Amygdala (tissue), 56 donors: ENCODE measurements at regions not wholly inside any gene's neighbourhood (a gene's known extent, or its start where the extent isn't known, plus 50 kb on each side); places are given as distances from the start of the nearest gene placed in this dataset.
"Not testable (repeated sequence)": the region's sequence is repeated elsewhere in the genome, so short reads cannot be mapped to it uniquely, and the experiment has no call there.

Experiments used
- DNase-seq, 56 donors: peaks; one replicate each; lab custom pipeline; 2025; lab: John Stamatoyannopoulos, UW

DNA sequence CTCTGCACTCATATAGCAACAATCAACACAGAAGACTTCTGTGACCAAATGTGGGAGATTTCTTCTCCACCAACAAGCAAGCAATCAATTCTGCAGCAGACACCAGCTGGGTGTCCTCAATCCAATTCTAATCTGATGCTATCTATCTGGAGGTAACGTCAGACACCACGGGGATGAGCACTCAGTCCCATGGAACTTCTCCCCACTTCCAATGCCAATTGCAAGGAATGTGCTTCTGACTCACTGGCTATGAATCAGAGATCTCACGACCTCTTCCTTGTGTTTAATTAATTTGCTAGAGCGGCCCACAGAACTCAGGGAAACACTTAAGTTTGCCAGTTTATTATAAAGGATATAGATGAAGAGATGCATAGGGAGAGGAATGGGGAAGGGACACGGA lies 103.5 kb upstream of the SIRPG start:
- DNase-seq, result no peak

GRCh38 chr20:1758765-1759164 lies 101.2 kb upstream of the SIRPG start:
- DNase-seq, result no peak

GRCh38 chr20:1757606-1758512 lies 100.3 kb upstream of the SIRPG start:
- peak in 1 of 56 donors; percentile 15 for DNase-seq

DNA sequence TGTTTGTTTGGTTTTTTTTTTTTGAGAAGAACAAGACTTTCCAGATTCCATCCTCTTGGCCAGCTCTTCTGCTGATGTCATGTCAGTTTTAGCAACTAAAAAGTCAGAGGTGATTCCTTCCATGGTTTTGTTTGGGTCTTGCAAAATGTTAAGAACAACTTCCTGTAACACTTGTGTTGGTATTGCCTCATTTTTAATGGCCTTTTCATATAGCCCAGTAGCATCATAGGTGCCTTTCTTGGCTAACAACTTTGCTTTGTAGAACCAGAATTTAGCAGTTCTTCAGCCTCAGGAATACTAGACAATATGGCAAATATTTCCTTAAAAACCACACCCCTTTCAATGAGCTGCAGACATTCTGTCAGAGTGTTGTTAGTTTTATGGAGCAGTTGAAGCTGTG lies 99.5 kb upstream of the SIRPG start:
- DNase-seq, result no peak

DNA sequence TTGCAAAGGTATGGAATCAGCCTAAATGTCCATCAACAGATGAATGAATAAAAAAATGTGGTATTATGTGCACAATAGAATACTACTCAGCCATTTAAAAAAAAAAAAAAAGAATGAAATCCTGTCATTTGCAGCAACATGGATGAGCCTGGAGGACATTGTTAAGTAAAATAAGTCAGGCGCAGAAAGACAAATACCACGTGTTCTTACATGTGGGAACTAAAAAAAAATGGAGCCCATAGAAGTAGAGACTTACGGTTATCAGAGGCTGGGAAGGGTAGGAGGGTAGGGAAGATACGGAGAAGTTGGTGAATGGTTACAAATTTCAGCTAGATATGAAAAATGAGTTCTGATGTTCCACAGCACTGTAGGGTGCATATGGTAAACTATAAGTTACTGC lies 97.2 kb upstream of the SIRPG start:
- no peak for DNase-seq

GRCh38 chr20:1754306-1754705 lies 96.7 kb upstream of the SIRPG start:
- DNase-seq, result no peak

- DNase-seq, result no peak
Measured at GRCh38 chr20:1752045-1752444, 94.5 kb upstream of the SIRPG start.

- no peak for DNase-seq
Measured at GRCh38 chr20:1748777-1749176, 91.2 kb upstream of the SIRPG start.

DNA sequence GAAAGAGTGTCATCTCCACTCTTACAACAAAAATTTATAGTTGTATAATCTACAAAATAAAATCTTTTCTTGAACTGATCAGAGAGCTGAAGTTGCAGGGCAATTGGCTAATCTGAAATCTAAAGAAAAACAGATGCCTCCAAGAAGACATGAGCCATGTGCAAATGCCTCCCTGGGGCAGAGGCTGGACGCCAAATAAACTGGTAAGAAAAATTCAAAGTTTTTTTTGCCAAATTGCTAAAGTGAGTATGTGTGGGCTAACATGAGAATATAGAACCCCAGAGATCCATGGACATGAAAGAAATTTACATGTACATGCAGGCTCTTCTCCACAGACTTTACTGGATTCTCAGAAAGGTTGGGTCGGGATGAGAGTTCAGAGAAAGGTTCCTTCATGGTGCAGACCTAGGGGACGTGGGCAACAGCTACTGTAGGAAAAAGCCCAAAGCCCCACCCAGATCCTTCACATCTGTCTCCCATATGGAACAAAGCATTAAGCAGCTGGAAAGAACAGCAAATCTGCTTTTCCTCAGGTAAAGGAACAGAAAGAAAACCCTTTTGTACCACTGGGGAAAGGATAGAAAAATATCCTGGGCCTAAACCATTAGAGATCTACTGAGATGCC lies 90.5 kb upstream of the SIRPG start:
- no peak for DNase-seq

DNA sequence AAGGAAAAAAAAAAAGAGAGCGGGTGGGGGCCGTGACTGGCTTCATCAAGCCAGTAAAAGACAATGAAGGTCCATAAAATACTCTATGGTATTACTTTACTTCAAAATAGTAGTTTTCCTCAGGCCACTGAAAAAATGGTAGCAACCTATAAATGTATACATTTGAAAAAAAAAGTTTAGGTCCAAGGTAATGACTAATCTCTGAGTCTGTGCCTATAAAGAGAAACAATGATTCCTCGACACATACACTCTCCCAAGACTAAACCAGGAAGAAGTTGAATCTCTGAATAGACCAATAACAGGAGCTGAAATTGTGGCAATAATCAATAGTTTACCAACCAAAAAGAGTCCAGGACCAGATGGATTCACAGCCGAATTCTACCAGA lies 84.5 kb upstream of the SIRPG start:
- not testable (repeated sequence) for DNase-seq

DNA sequence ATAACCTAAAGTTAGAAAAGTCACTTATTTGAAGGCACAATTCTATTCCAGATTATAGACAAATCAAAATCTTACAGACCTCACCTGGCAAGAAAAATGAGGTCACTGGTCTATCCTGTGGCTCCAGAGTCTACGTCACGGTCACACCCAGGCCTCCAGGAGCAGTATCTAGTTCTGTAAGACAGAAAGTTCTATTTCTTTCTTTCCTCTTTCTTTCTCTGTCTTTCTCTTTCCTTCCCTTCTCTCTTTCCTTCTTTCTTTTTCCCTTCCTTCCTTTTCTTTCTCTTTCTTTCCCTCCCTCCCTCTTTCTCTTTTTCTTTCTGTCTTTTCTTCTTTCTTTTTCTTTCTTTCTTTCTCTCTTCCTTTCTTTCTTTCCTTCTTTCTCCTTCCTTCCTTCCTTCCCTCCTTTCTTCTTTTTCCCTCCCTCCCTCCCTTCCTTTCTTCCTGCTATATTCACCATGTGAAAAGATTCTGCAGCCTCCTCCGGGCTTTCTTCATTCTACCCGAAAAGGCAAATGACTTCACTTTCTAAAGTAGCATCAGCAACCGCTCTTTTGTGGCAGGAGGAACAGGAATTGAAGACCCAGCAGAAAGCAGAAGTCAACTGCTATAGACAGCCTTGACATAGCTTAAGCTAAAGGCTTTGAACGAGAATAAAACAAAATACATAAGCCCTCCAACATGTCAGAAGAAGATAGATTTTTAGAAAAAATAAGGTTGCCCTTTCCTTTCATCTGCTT lies 83.9 kb upstream of the SIRPG start:
- DNase-seq, result no peak

GRCh38 chr20:1737134-1737533 lies 79.6 kb upstream of the SIRPG start:
- DNase-seq, result no peak

DNA sequence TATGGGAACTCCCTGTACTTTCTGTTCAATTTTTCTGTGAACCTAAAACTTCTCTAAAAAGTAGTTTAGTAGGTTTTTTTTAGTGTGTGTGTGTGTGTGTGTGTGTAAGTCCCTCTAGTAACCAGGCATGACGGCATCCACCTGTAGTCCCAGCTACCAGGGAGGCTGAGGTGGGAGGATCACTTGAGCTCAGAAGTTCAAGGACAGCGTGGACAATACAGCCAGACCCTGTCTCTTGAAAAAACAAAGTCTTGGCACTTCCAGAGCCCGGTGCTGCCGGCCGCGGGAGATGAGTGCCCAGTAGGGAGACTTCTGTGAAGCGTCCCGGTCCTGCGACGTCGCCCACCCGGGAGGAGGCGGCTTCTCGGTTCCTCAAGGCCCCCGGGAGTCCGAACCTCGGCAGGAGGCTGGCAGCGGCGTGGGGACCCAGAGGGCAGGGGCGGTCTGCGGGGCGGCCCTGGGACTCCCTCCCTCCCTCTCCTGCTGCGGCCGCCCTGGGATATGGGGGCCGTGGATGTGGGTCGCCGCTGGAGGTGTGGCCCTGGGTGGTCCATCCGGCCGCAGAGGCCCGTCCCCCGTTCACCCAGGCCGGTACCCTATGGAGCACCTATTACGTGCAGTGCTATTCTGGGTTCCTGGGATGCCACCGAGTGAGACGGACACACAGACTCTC lies 78.0 kb upstream of the SIRPG start:
- no peak for DNase-seq

- DNase-seq, result peak in 10 of 56 donors; percentile 1 to 33 (median 10)
Measured at GRCh38 chr20:1734269-1734858, 76.8 kb upstream of the SIRPG start.

DNA sequence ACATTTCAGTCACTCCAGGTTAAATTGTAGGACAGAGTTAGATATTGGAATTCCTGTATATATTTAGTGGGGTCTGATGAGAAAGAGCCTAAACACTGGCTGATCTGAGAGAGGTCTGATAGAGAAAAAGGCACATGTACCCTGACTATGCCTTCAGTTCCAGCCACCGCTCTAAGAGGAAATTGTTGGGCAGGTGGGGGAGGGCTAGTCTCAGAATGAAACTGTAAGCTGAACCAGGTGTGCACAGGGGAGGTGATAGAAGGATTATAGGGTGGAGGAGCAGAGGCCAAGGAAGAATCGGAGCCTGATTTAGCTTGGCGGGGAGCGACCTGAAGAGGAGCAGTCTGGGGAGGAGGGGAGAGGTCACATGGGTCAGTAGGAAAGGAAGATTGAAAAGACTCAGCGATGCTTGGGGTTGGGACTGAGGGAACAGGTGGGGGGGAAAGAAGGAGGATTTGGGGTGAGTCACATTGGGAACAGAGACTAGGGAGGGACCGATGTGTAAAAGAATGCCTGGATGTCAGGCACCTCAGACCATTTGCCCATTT lies 74.3 kb upstream of the SIRPG start:
- DNase-seq, result not testable (repeated sequence)

- not testable (repeated sequence) for DNase-seq
Measured at GRCh38 chr20:1730981-1731711, 73.6 kb upstream of the SIRPG start.

DNA sequence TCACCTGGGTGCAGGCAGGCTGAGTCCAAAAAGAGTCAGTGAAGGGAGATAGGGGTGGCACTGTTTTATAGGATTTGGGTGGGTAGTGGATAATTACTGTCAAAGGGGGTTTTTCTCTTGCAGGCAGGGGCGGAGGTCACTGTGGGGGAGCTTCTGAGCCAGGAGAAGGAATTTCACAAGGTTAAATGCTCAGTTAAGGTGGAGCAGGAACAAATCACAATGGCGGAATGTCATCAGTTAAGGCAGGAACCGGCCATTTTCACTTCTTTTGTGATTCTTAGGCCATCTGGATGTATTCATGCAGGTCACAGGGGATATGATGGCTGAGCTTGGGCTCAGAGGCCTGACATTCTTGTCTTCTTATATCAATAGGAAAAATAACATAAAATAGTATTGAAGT lies 69.7 kb upstream of the SIRPG start:
- DNase-seq, result not testable (repeated sequence)

- no peak for DNase-seq
Measured at GRCh38 chr20:1724901-1725300, 67.3 kb upstream of the SIRPG start.

DNA sequence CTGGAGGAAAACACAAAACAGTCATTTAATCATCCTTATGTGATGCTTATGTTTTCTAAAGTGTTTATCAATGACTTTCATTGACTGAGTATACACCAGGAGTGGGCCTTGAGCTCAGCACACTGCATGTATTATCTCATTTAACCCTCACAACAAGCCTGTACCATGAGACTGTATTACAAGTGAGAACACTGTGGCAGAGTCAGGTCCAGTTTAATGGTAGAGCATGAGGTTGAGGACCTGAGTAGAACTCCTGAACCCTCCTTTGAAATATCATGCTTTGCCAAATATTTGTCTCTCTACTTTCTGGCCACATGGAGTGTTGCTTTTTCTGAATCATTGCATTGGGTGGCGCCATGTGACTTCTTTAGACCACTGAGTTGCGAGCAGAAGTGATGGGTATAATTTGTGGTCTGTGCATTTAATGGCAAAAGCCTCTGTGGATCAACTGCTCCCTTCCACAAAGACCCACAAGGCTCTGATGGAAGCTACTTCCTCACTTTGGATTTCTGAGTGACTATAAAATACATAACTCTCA lies 65.0 kb upstream of the SIRPG start:
- no peak for DNase-seq
